Liver (tissue), 8 donors: ENCODE measurements at regions not wholly inside any gene's neighbourhood (a gene's known extent, or its start where the extent isn't known, plus 50 kb on each side); places are given as distances from the start of the nearest gene placed in this dataset.

Experiments
- DNase-seq: peaks from one replicate; pipeline ENCODE4 v3.0.0-alpha.2; 2017; ENCODE audit warnings: low spot score
- H3K27ac ChIP-seq, 2 donors: one replicate each; pipeline ENCODE4 v1.7.0; 2013; ENCODE audit warnings: inconsistent platforms in 2 of 2, low read length in 2 of 2, control low read depth in 1 of 2, low read depth in 1 of 2, mild to moderate bottlenecking in 1 of 2
- H3K27me3 ChIP-seq, 4 donors: one replicate each; pipeline versions ENCODE4 v1.6.1 to v1.7.0; 2013; ENCODE audit warnings: low read length in 3 of 4, inconsistent platforms in 1 of 4, mild to moderate bottlenecking in 1 of 4, moderate library complexity in 1 of 4; ENCODE audit not compliant: control insufficient read depth in 4 of 4, insufficient read depth in 4 of 4
- H3K36me3 ChIP-seq, 4 donors: one replicate each; pipeline versions ENCODE4 v1.6.1 to v1.7.0; 2013; ENCODE audit warnings: low read length in 3 of 4, mild to moderate bottlenecking in 3 of 4, low read depth in 1 of 4, moderate library complexity in 1 of 4; ENCODE audit not compliant: control insufficient read depth in 4 of 4, insufficient read depth in 3 of 4
- H3K4me1 ChIP-seq, 4 donors: one replicate each; pipeline versions ENCODE4 v1.6.1 to v1.7.0; 2013; ENCODE audit warnings: low read length in 3 of 4, mild to moderate bottlenecking in 3 of 4, moderate library complexity in 1 of 4; ENCODE audit not compliant: control insufficient read depth in 4 of 4, insufficient read depth in 4 of 4
- H3K4me3 ChIP-seq, 3 donors: one replicate each; pipeline versions ENCODE4 v1.6.1 to v1.7.0; 2013; ENCODE audit warnings: low read length in 3 of 3, control low read depth in 1 of 3, low read depth in 1 of 3, mild to moderate bottlenecking in 1 of 3
- H3K9ac ChIP-seq, 2 donors: one replicate each; pipeline ENCODE4 v1.7.0; 2013; ENCODE audit warnings: low read length in 2 of 2, mild to moderate bottlenecking in 2 of 2, moderate library complexity in 2 of 2, control low read depth in 1 of 2, low read depth in 1 of 2
- H3K9me3 ChIP-seq, 4 donors: one replicate each; pipeline versions ENCODE4 v1.6.1 to v1.7.0; 2013; ENCODE audit warnings: low read length in 3 of 4; ENCODE audit not compliant: control insufficient read depth in 4 of 4
- EGR1 ChIP-seq, 2 donors: IDR thresholded peaks; 2 replicates each; pipeline ENCODE4 v1.6.1; 2016 to 2018; ENCODE audit warnings: antibody characterized with exemption in 2 of 2, low read depth in 2 of 2
- FOXA1 ChIP-seq: IDR thresholded peaks from 2 replicates; pipeline ENCODE4 v1.6.1; 2016; ENCODE audit warnings: antibody characterized with exemption
- GABPA ChIP-seq, 2 donors: IDR thresholded peaks in 1 of 2; conservative IDR thresholded peaks in 1 of 2; 2 replicates each; pipeline ENCODE4 v1.6.1; 2016; ENCODE audit warnings: antibody characterized with exemption in 2 of 2, mild to moderate bottlenecking in 1 of 2, moderate library complexity in 1 of 2
- HNF4A ChIP-seq, 2 donors: conservative IDR thresholded peaks; 2 replicates each; pipeline ENCODE4 v1.6.1; 2016; ENCODE audit warnings: antibody characterized with exemption in 2 of 2, mild to moderate bottlenecking in 2 of 2
- RAD21 ChIP-seq, 2 donors: IDR thresholded peaks; 2 replicates each; pipeline ENCODE4 v1.6.1; 2016; ENCODE audit warnings: antibody characterized with exemption in 2 of 2, mild to moderate bottlenecking in 2 of 2
- RXRA ChIP-seq, 2 donors: IDR thresholded peaks; 2 replicates each; pipeline ENCODE4 v1.6.1; 2017 to 2018; ENCODE audit warnings: antibody characterized with exemption in 2 of 2, mild to moderate bottlenecking in 1 of 2
- SP1 ChIP-seq: IDR thresholded peaks from 2 replicates; pipeline ENCODE4 v1.6.1; 2018; ENCODE audit warnings: antibody characterized with exemption, mild to moderate bottlenecking
- TAF1 ChIP-seq: conservative IDR thresholded peaks from 2 replicates; pipeline ENCODE4 v1.6.1; 2016; ENCODE audit warnings: antibody characterized with exemption, mild to moderate bottlenecking
- WGBS: extraction: QIAGEN DNeasy Blood & Tissue Kit; methylation state at CpG from one replicate; pipeline ENCODE4 v1.1.7; 2013; 5-methylcytosine and 5-hydroxymethylcytosine counted together
- TF ChIP-seq, protein P1 (sequence below): IDR thresholded peaks from 2 replicates; pipeline ENCODE4 v1.6.1; 2016; ENCODE audit warnings: antibody characterized with exemption, mild to moderate bottlenecking
- TF ChIP-seq, protein P2 (sequence below): fragments of 150-350 bp; IDR thresholded peaks from 2 replicates; pipeline ENCODE4 v1.5.1; 2017; ENCODE audit warnings: improper control_type of control experiment, low read depth, low read length; ENCODE audit not compliant: missing input control
- TF ChIP-seq, protein P3 (sequence below): IDR thresholded peaks from 2 replicates; pipeline ENCODE4 v1.6.1; 2016; ENCODE audit warnings: antibody characterized with exemption
- TF ChIP-seq, protein P4 (sequence below): IDR thresholded peaks from 2 replicates; pipeline ENCODE4 v1.6.1; 2016; ENCODE audit warnings: antibody characterized with exemption
- TF ChIP-seq, protein P5 (sequence below): IDR thresholded peaks from 2 replicates; pipeline ENCODE4 v1.6.1; 2016; ENCODE audit warnings: antibody characterized with exemption
- donor health status: healthy.
- donor health status: healthy.
- donor health status: healthy.
- donor health status: healthy.
- donor health status: healthy.

DNA sequence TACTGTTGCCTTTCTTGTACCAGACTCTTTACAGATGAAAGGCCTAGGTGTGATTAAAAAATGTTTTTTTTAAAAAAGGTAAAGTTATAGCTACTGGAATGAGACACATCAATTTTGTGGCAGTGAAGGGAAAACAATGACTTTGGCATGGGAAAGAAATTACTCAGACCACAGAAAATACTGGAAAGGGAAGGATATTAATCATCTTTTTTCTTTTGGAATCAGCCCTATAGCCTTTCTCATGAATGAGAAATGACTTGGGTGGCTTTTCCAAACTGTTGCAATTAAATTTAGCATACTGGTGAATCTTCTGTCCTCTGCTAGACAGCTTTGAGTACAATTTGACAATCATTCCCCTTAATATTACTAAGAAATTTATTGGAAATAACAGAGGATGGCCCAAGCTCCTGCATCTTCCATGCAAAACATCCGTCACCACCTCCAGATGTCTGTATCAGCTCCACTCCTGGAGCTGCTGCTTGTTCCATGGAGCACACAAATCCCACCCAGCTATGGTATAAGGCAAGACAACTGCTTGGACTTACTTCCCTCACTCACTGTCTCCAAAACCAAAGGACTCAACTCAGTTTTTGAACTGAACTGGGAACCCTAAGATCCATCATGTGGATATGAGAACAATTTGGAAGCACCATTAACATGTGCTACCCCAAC, 97.6 kb upstream of the ARSJ start:
- H3K27me3 ChIP-seq = no peaks in the 10 kb centered on the region
- 94% methylated on average over 1 of the region's 1 CpG for WGBS
- H3K27ac ChIP-seq = no peak overlapping the region

DNA sequence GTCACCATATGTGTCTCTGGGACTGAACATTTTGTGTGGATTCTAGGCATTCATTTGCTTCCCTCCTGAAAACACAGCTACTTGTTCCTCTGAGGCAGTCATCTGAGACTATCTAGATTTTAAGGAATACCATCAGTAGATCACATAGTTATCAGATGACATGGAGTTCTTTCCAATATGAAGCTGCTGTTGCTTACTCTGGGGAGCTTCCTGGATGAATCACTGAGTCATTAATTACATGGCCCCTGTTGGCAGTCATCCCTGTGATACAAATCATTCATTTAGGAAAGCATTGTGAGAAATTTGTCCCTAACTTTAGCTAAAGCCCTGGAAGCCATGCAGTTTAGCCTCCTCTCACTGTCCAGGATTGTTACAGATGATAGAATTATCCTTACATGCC, 98.2 kb upstream of the ARSJ start:
- Histone ChIP-seq H3K27me3 (no peaks in the 10 kb centered on the region), H3K4me1 (no peaks in the 10 kb centered on the region), H3K9ac (no peak overlapping the region), H3K27ac (no peak overlapping the region), H3K36me3 (no peaks in the 10 kb centered on the region), H3K9me3 (no peaks in the 10 kb centered on the region), H3K4me3 (no peak overlapping the region)
- no peak for DNase-seq
- no peak for TF ChIP-seq EGR1 (IDR thresholded peaks at IDR 0.05; ENCODE audit: low read depth in 2 of 2)
- TF ChIP-seq, protein P1, sequence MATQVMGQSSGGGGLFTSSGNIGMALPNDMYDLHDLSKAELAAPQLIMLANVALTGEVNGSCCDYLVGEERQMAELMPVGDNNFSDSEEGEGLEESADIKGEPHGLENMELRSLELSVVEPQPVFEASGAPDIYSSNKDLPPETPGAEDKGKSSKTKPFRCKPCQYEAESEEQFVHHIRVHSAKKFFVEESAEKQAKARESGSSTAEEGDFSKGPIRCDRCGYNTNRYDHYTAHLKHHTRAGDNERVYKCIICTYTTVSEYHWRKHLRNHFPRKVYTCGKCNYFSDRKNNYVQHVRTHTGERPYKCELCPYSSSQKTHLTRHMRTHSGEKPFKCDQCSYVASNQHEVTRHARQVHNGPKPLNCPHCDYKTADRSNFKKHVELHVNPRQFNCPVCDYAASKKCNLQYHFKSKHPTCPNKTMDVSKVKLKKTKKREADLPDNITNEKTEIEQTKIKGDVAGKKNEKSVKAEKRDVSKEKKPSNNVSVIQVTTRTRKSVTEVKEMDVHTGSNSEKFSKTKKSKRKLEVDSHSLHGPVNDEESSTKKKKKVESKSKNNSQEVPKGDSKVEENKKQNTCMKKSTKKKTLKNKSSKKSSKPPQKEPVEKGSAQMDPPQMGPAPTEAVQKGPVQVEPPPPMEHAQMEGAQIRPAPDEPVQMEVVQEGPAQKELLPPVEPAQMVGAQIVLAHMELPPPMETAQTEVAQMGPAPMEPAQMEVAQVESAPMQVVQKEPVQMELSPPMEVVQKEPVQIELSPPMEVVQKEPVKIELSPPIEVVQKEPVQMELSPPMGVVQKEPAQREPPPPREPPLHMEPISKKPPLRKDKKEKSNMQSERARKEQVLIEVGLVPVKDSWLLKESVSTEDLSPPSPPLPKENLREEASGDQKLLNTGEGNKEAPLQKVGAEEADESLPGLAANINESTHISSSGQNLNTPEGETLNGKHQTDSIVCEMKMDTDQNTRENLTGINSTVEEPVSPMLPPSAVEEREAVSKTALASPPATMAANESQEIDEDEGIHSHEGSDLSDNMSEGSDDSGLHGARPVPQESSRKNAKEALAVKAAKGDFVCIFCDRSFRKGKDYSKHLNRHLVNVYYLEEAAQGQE = no peak
- TF ChIP-seq, protein P2, sequence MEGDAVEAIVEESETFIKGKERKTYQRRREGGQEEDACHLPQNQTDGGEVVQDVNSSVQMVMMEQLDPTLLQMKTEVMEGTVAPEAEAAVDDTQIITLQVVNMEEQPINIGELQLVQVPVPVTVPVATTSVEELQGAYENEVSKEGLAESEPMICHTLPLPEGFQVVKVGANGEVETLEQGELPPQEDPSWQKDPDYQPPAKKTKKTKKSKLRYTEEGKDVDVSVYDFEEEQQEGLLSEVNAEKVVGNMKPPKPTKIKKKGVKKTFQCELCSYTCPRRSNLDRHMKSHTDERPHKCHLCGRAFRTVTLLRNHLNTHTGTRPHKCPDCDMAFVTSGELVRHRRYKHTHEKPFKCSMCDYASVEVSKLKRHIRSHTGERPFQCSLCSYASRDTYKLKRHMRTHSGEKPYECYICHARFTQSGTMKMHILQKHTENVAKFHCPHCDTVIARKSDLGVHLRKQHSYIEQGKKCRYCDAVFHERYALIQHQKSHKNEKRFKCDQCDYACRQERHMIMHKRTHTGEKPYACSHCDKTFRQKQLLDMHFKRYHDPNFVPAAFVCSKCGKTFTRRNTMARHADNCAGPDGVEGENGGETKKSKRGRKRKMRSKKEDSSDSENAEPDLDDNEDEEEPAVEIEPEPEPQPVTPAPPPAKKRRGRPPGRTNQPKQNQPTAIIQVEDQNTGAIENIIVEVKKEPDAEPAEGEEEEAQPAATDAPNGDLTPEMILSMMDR = no peak
- TF ChIP-seq GABPA (IDR thresholded peaks at IDR 0.05 in 1 of 2, conservative IDR thresholded peaks at IDR 0.05 in 1 of 2) = no peak
- TF ChIP-seq RXRA (IDR thresholded peaks at IDR 0.05) = no peak
- TF ChIP-seq, protein P3, sequence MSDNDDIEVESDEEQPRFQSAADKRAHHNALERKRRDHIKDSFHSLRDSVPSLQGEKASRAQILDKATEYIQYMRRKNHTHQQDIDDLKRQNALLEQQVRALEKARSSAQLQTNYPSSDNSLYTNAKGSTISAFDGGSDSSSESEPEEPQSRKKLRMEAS = no peak
- no peak for TF ChIP-seq RAD21 (IDR thresholded peaks at IDR 0.05)
- no peak for TF ChIP-seq HNF4A (conservative IDR thresholded peaks at IDR 0.05)

More for the DNA sequence above, 97.6 kb upstream of the ARSJ start:
- H3K36me3 ChIP-seq = no peaks in the 10 kb centered on the region
- H3K4me1 ChIP-seq = no peaks in the 10 kb centered on the region
- no peak for TF ChIP-seq HNF4A (conservative IDR thresholded peaks at IDR 0.05)
- TF ChIP-seq, protein P4, sequence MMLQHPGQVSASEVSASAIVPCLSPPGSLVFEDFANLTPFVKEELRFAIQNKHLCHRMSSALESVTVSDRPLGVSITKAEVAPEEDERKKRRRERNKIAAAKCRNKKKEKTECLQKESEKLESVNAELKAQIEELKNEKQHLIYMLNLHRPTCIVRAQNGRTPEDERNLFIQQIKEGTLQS = no peak
- TF ChIP-seq, protein P1 = no peak
- TF ChIP-seq TAF1 = no peak
- TF ChIP-seq FOXA1 = no peak
- TF ChIP-seq, protein P2 = no peak
- TF ChIP-seq, protein P5, sequence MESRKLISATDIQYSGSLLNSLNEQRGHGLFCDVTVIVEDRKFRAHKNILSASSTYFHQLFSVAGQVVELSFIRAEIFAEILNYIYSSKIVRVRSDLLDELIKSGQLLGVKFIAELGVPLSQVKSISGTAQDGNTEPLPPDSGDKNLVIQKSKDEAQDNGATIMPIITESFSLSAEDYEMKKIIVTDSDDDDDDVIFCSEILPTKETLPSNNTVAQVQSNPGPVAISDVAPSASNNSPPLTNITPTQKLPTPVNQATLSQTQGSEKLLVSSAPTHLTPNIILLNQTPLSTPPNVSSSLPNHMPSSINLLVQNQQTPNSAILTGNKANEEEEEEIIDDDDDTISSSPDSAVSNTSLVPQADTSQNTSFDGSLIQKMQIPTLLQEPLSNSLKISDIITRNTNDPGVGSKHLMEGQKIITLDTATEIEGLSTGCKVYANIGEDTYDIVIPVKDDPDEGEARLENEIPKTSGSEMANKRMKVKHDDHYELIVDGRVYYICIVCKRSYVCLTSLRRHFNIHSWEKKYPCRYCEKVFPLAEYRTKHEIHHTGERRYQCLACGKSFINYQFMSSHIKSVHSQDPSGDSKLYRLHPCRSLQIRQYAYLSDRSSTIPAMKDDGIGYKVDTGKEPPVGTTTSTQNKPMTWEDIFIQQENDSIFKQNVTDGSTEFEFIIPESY = no peak
- no peak for TF ChIP-seq SP1
- DNase-seq = no peak
- no peak overlapping the region for H3K4me3 ChIP-seq
- no peaks in the 10 kb centered on the region for H3K9me3 ChIP-seq
- H3K9ac ChIP-seq = no peak overlapping the region
